ENCODE measurements at regions not wholly inside any gene's neighbourhood (a gene's known extent, or its start where the extent isn't known, plus 50 kb on each side); places are given as distances from the start of the nearest gene placed in this dataset.
A peak's percentile ranks its signal among the peaks of the same experiment; 100 is the strongest.

- H3K4me3 ChIP-seq (replicated peaks in 1 of 3; ENCODE audit: low read depth in 2 of 3, low read length in 3 of 3) = no peak overlapping the region
- no peak overlapping the region for H3K27ac ChIP-seq (ENCODE audit: low read depth in 1 of 2, low read length in 2 of 2)
- H3K9me3 Mint-ChIP-seq = peaks cover 0 to 3% (median 0%) of the 10 kb centered on the region in 7 donors
- 56% methylated on average over 10 of the region's 12 CpGs for WGBS (ENCODE audit: insufficient coverage)
- H3K36me3 Mint-ChIP-seq = no peaks in the 10 kb centered on the region
- H3K9me3 ChIP-seq (replicated peaks in 1 of 2; ENCODE audit: control insufficient read depth in 1 of 2, insufficient read depth in 1 of 2, low read length in 2 of 2) = no peaks in the 10 kb centered on the region
- no peaks in the 10 kb centered on the region for H4K20me1 ChIP-seq (ENCODE audit: insufficient read depth, low read length)
- no peaks in the 10 kb centered on the region for H3K36me3 ChIP-seq (replicated peaks in 1 of 2; ENCODE audit: control insufficient read depth in 1 of 2, insufficient read depth in 2 of 2, low read length in 2 of 2)
- no peak for DNase-seq
- H3K4me1 ChIP-seq (ENCODE audit: control insufficient read depth in 1 of 2, insufficient read depth in 2 of 2, low read length in 2 of 2) = no peaks in the 10 kb centered on the region
- H3K4me3 Mint-ChIP-seq = no peak overlapping the region
- H3K27me3 ChIP-seq (ENCODE audit: control insufficient read depth in 2 of 2, insufficient read depth in 2 of 2, low read length in 2 of 2) = no peaks in the 10 kb centered on the region
- intact Hi-C loops (cut with micrococcal nuclease) = no loop called here
- H3K79me2 ChIP-seq (ENCODE audit: insufficient read depth, low read length) = no peaks in the 10 kb centered on the region
- no peak overlapping the region for H3K9ac ChIP-seq (ENCODE audit: insufficient read depth, low read length, poor library complexity, severe bottlenecking)
- H3K4me1 Mint-ChIP-seq = no peaks in the 10 kb centered on the region
- no peak for TF ChIP-seq CTCF (IDR thresholded peaks at IDR 0.05)
- no peak overlapping the region for H3K27ac Mint-ChIP-seq
- H3K4me2 ChIP-seq (replicated peaks; ENCODE audit: extremely low read depth, low read length, poor library complexity, severe bottlenecking) = no peak overlapping the region
- no peak overlapping the region for H2AFZ ChIP-seq (ENCODE audit: insufficient read depth, low read depth, low read length, poor library complexity, severe bottlenecking)
- H3K27me3 Mint-ChIP-seq (ENCODE audit: low read depth in 3 of 3) = no peaks in the 10 kb centered on the region
Measured at GRCh38 chr20:24746351-24746685, 202.8 kb upstream of the CST7 start.

GRCh38 chr20:24747010-24747712 lies 201.9 kb upstream of the CST7 start:
- Mint-ChIP-seq H3K4me3 (no peak overlapping the region), H3K9me3 (peaks cover 0 to 4% (median 0%) of the 10 kb centered on the region in 7 donors), H3K27me3 (ENCODE audit: low read depth in 3 of 3) (no peaks in the 10 kb centered on the region), H3K4me1 (no peaks in the 10 kb centered on the region), H3K36me3 (no peaks in the 10 kb centered on the region), H3K27ac (peak overlapping the region in 1 of 7 donors; percentile 78)
- H2AFZ ChIP-seq (ENCODE audit: insufficient read depth, low read depth, low read length, poor library complexity, severe bottlenecking) = no peak overlapping the region
- H3K27me3 ChIP-seq (ENCODE audit: control insufficient read depth in 2 of 2, insufficient read depth in 2 of 2, low read length in 2 of 2) = no peaks in the 10 kb centered on the region
- H3K36me3 ChIP-seq (replicated peaks in 1 of 2; ENCODE audit: control insufficient read depth in 1 of 2, insufficient read depth in 2 of 2, low read length in 2 of 2) = no peaks in the 10 kb centered on the region
- H3K9me3 ChIP-seq (replicated peaks in 1 of 2; ENCODE audit: control insufficient read depth in 1 of 2, insufficient read depth in 1 of 2, low read length in 2 of 2) = no peaks in the 10 kb centered on the region
- intact Hi-C loops (cut with micrococcal nuclease) = no loop called here
- DNase-seq = no peak
- no peaks in the 10 kb centered on the region for H4K20me1 ChIP-seq (ENCODE audit: insufficient read depth, low read length)
- H3K4me1 ChIP-seq (ENCODE audit: control insufficient read depth in 1 of 2, insufficient read depth in 2 of 2, low read length in 2 of 2) = no peaks in the 10 kb centered on the region
- H3K27ac ChIP-seq (ENCODE audit: low read depth in 1 of 2, low read length in 2 of 2) = no peak overlapping the region
- no peak overlapping the region for H3K4me2 ChIP-seq (replicated peaks; ENCODE audit: extremely low read depth, low read length, poor library complexity, severe bottlenecking)
- no peak for TF ChIP-seq CTCF (IDR thresholded peaks at IDR 0.05)
- H3K79me2 ChIP-seq (ENCODE audit: insufficient read depth, low read length) = no peaks in the 10 kb centered on the region
- no peak overlapping the region for H3K9ac ChIP-seq (ENCODE audit: insufficient read depth, low read length, poor library complexity, severe bottlenecking)
- no peak overlapping the region for H3K4me3 ChIP-seq (replicated peaks in 1 of 3; ENCODE audit: low read depth in 2 of 3, low read length in 3 of 3)
- WGBS (ENCODE audit: insufficient coverage) = 92% methylated on average over 9 of the region's 10 CpGs

Data from CD14-positive monocyte (primary cell).